Prostate gland (tissue), 2 donors: ENCODE measurements at regions not wholly inside any gene's neighbourhood (a gene's known extent, or its start where the extent isn't known, plus 50 kb on each side); places are given as distances from the start of the nearest gene placed in this dataset.

ENCODE experiments used
- POLR2A ChIP-seq: fragments of 450-650 bp; IDR thresholded peaks from one replicate; pipeline ENCODE4 v1.6.1; 2016; ENCODE audit warnings: antibody characterized with exemption, mild to moderate bottlenecking
- POLR2AphosphoS5 ChIP-seq: sonication (generic); formaldehyde crosslinking; IDR thresholded peaks from one replicate; pipeline ENCODE4 v1.6.1; 2017; ENCODE audit warnings: antibody characterized with exemption
- TF ChIP-seq, protein P1 (sequence below), 4 experiments: fragments of 200-600 bp in 2 of 4; fragments of 450-650 bp in 2 of 4; sonication (generic) in 2 of 4; IDR thresholded peaks; 1 replicate in 3 of 4; 2 replicates in 1 of 4; pipeline ENCODE4 v1.5.1; 2016 to 2019; ENCODE audit warnings: antibody characterized with exemption in 4 of 4, mild to moderate bottlenecking in 2 of 4, moderate library complexity in 2 of 4

DNA sequence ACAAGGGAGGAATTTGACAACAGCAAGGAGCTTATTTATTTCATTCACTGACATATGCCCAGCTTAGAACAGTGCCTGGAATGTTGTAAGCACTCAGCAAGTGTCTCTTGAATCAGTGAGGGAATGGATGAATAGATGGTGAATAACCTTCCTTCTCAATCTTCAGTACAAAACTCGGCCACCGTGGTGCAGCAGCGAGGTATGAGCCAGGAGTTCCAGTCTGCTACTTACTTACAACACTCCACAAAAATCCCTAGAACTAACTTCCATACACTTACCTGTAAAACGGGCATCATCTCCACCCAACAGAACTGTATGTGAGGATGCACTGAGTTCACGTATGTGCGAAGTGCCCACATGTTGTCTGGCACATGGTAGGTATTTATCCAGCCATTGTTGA, 237.4 kb downstream of the WDR11 start:
- TF ChIP-seq, protein P1, sequence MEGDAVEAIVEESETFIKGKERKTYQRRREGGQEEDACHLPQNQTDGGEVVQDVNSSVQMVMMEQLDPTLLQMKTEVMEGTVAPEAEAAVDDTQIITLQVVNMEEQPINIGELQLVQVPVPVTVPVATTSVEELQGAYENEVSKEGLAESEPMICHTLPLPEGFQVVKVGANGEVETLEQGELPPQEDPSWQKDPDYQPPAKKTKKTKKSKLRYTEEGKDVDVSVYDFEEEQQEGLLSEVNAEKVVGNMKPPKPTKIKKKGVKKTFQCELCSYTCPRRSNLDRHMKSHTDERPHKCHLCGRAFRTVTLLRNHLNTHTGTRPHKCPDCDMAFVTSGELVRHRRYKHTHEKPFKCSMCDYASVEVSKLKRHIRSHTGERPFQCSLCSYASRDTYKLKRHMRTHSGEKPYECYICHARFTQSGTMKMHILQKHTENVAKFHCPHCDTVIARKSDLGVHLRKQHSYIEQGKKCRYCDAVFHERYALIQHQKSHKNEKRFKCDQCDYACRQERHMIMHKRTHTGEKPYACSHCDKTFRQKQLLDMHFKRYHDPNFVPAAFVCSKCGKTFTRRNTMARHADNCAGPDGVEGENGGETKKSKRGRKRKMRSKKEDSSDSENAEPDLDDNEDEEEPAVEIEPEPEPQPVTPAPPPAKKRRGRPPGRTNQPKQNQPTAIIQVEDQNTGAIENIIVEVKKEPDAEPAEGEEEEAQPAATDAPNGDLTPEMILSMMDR (IDR thresholded peaks at IDR 0.05): peak in 2 of 4 experiments; percentile 19 to 22
- no peak for TF ChIP-seq POLR2A
- no peak for TF ChIP-seq POLR2AphosphoS5
